ENCODE measurements at regions not wholly inside any gene's neighbourhood (a gene's known extent, or its start where the extent isn't known, plus 50 kb on each side); places are given as distances from the start of the nearest gene placed in this dataset.

- TF ChIP-seq CTCF (IDR thresholded peaks at IDR 0.05) (no peak), POLR2A (IDR thresholded peaks at IDR 0.05) (no peak)
These were observed 125.0 kb downstream of the PRLHR start for GRCh38 chr10:118470470-118470869.
